ENCODE measurements at regions not wholly inside any gene's neighbourhood (a gene's known extent, or its start where the extent isn't known, plus 50 kb on each side); places are given as distances from the start of the nearest gene placed in this dataset.

DNA sequence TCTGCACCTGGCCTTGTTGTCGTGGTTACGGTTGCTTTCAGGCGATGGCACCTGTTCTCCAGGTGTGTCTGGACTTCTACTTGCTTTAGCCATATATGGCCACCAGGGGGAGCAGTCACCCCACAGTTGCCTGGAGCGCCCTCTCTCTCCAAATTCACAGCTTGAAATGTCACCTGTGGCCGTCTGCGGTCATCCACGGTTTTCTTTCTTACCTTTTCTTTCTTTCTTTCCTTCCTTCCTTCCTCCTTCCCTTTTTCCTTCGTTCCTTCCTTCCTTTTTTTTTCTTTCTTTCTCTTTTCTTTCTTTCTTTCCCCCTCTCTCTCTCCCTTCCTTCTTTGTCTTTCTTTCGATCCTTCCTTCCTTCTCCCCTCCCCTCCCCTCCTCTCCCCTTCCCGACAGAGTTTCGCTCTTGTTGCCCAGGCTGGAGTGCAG, 150.5 kb upstream of the VKORC1L1 start (continued):
- TF ChIP-seq, protein P1, sequence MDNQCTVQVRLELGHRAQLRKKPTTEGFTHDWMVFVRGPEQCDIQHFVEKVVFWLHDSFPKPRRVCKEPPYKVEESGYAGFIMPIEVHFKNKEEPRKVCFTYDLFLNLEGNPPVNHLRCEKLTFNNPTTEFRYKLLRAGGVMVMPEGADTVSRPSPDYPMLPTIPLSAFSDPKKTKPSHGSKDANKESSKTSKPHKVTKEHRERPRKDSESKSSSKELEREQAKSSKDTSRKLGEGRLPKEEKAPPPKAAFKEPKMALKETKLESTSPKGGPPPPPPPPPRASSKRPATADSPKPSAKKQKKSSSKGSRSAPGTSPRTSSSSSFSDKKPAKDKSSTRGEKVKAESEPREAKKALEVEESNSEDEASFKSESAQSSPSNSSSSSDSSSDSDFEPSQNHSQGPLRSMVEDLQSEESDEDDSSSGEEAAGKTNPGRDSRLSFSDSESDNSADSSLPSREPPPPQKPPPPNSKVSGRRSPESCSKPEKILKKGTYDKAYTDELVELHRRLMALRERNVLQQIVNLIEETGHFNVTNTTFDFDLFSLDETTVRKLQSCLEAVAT (IDR thresholded peaks at IDR 0.05) = peak; percentile 51 to 81; a peak in 1 of 4 replicates
- no peak for TF ChIP-seq RBM34 (IDR thresholded peaks at IDR 0.05; ENCODE audit: borderline replicate concordance, insufficient read depth, low read length)
- TF ChIP-seq, protein P2, sequence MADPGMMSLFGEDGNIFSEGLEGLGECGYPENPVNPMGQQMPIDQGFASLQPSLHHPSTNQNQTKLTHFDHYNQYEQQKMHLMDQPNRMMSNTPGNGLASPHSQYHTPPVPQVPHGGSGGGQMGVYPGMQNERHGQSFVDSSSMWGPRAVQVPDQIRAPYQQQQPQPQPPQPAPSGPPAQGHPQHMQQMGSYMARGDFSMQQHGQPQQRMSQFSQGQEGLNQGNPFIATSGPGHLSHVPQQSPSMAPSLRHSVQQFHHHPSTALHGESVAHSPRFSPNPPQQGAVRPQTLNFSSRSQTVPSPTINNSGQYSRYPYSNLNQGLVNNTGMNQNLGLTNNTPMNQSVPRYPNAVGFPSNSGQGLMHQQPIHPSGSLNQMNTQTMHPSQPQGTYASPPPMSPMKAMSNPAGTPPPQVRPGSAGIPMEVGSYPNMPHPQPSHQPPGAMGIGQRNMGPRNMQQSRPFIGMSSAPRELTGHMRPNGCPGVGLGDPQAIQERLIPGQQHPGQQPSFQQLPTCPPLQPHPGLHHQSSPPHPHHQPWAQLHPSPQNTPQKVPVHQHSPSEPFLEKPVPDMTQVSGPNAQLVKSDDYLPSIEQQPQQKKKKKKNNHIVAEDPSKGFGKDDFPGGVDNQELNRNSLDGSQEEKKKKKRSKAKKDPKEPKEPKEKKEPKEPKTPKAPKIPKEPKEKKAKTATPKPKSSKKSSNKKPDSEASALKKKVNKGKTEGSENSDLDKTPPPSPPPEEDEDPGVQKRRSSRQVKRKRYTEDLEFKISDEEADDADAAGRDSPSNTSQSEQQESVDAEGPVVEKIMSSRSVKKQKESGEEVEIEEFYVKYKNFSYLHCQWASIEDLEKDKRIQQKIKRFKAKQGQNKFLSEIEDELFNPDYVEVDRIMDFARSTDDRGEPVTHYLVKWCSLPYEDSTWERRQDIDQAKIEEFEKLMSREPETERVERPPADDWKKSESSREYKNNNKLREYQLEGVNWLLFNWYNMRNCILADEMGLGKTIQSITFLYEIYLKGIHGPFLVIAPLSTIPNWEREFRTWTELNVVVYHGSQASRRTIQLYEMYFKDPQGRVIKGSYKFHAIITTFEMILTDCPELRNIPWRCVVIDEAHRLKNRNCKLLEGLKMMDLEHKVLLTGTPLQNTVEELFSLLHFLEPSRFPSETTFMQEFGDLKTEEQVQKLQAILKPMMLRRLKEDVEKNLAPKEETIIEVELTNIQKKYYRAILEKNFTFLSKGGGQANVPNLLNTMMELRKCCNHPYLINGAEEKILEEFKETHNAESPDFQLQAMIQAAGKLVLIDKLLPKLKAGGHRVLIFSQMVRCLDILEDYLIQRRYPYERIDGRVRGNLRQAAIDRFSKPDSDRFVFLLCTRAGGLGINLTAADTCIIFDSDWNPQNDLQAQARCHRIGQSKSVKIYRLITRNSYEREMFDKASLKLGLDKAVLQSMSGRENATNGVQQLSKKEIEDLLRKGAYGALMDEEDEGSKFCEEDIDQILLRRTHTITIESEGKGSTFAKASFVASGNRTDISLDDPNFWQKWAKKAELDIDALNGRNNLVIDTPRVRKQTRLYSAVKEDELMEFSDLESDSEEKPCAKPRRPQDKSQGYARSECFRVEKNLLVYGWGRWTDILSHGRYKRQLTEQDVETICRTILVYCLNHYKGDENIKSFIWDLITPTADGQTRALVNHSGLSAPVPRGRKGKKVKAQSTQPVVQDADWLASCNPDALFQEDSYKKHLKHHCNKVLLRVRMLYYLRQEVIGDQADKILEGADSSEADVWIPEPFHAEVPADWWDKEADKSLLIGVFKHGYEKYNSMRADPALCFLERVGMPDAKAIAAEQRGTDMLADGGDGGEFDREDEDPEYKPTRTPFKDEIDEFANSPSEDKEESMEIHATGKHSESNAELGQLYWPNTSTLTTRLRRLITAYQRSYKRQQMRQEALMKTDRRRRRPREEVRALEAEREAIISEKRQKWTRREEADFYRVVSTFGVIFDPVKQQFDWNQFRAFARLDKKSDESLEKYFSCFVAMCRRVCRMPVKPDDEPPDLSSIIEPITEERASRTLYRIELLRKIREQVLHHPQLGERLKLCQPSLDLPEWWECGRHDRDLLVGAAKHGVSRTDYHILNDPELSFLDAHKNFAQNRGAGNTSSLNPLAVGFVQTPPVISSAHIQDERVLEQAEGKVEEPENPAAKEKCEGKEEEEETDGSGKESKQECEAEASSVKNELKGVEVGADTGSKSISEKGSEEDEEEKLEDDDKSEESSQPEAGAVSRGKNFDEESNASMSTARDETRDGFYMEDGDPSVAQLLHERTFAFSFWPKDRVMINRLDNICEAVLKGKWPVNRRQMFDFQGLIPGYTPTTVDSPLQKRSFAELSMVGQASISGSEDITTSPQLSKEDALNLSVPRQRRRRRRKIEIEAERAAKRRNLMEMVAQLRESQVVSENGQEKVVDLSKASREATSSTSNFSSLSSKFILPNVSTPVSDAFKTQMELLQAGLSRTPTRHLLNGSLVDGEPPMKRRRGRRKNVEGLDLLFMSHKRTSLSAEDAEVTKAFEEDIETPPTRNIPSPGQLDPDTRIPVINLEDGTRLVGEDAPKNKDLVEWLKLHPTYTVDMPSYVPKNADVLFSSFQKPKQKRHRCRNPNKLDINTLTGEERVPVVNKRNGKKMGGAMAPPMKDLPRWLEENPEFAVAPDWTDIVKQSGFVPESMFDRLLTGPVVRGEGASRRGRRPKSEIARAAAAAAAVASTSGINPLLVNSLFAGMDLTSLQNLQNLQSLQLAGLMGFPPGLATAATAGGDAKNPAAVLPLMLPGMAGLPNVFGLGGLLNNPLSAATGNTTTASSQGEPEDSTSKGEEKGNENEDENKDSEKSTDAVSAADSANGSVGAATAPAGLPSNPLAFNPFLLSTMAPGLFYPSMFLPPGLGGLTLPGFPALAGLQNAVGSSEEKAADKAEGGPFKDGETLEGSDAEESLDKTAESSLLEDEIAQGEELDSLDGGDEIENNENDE (IDR thresholded peaks at IDR 0.05; ENCODE audit: low read depth, low read length) = no peak
- peak; percentile 40 to 46 for TF ChIP-seq RAD21 (CRISPR knock-in tag; conservative IDR thresholded peaks at IDR 0.05 in 1 of 2, IDR thresholded peaks at IDR 0.05 in 1 of 2)
- no peak for TF ChIP-seq FOXP1 (CRISPR knock-in tag; IDR thresholded peaks at IDR 0.05)
- no peak for TF ChIP-seq ZNF212 (CRISPR knock-in tag; IDR thresholded peaks at IDR 0.05)
- no peak for TF ChIP-seq CHCHD3 (CRISPR knock-in tag; IDR thresholded peaks at IDR 0.05)
- 0 out of 4 replicates have a peak, but pooled peaks of 1 of the 2 experiments have one; percentile 35 for TF ChIP-seq HDAC1 (IDR thresholded peaks at IDR 0.05)
- no peak for TF ChIP-seq ELK1 (CRISPR knock-in tag; IDR thresholded peaks at IDR 0.05)
- no peak for TF ChIP-seq NR4A1 (CRISPR knock-in tag; IDR thresholded peaks at IDR 0.05)
- TF ChIP-seq NR4A1 (tag; IDR thresholded peaks at IDR 0.05) = no peak
- TF ChIP-seq, protein P3, sequence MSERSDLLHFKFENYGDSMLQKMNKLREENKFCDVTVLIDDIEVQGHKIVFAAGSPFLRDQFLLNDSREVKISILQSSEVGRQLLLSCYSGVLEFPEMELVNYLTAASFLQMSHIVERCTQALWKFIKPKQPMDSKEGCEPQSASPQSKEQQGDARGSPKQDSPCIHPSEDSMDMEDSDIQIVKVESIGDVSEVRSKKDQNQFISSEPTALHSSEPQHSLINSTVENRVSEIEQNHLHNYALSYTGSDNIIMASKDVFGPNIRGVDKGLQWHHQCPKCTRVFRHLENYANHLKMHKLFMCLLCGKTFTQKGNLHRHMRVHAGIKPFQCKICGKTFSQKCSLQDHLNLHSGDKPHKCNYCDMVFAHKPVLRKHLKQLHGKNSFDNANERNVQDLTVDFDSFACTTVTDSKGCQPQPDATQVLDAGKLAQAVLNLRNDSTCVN (CRISPR knock-in tag; IDR thresholded peaks at IDR 0.05) = 0 out of 2 replicates have a peak, but pooled peaks have one; percentile 34
- 0 out of 2 replicates have a peak, but pooled peaks have one; percentile 23 for TF ChIP-seq SMARCE1 (IDR thresholded peaks at IDR 0.05)
- no peak for TF ChIP-seq ZKSCAN3 (CRISPR knock-in tag; IDR thresholded peaks at IDR 0.05)

Data from K562 (cell line).